HepG2 (cell line): ENCODE measurements at regions not wholly inside any gene's neighbourhood (a gene's known extent, or its start where the extent isn't known, plus 50 kb on each side); places are given as distances from the start of the nearest gene placed in this dataset.

Source experiments
- CCAR2 ChIP-seq: fragments of 200-400 bp; formaldehyde crosslinking; optimal IDR thresholded peaks from 2 replicates; pipeline ENCODE3; 2018; ENCODE audit warnings: low read depth, mild to moderate bottlenecking, low read length, moderate library complexity
- DPF2 ChIP-seq: sonication (generic); formaldehyde crosslinking; IDR thresholded peaks from 2 replicates; pipeline ENCODE4 v1.4.0; 2020; ENCODE audit warnings: mild to moderate bottlenecking, low read depth, missing genetic modification reagents, borderline replicate concordance
- FOXA3 ChIP-seq: IDR thresholded peaks from 2 replicates; pipeline ENCODE4 v1.6.1; 2016; ENCODE audit warnings: missing genetic modification reagents, missing compliant biosample characterization
- FOXP1 ChIP-seq, 2 experiments: fragments of 450-650 bp in 1 of 2; IDR thresholded peaks; 2 replicates each; pipeline ENCODE4 v1.6.1; 2017 to 2018; ENCODE audit warnings: antibody characterized with exemption in 1 of 2
- GATAD2A ChIP-seq: IDR thresholded peaks from 2 replicates; pipeline ENCODE4 v1.6.1; 2016
- HDAC2 ChIP-seq: sonication (generic); formaldehyde crosslinking; IDR thresholded peaks from 2 replicates; pipeline ENCODE4 v1.4.0; 2020; ENCODE audit warnings: missing genetic modification reagents
- KAT8 ChIP-seq: IDR thresholded peaks from 2 replicates; pipeline ENCODE4 v1.6.1; 2016; ENCODE audit warnings: missing genetic modification reagents, missing compliant biosample characterization
- LCORL ChIP-seq, 2 experiments: fragments of 450-650 bp in 1 of 2; sonication (generic) in 1 of 2; formaldehyde crosslinking in 1 of 2; IDR thresholded peaks; 2 replicates each; pipeline versions ENCODE4 v1.5.0 to v1.6.1; 2017 to 2020; ENCODE audit warnings: antibody characterized with exemption in 1 of 2, missing genetic modification reagents in 1 of 2
- TCF12 ChIP-seq, 2 experiments: fragments of 450-650 bp in 1 of 2; sonication (generic) in 1 of 2; formaldehyde crosslinking in 1 of 2; IDR thresholded peaks; 2 replicates each; pipeline versions ENCODE4 v1.6.1 to v1.8.0; 2017 to 2022; ENCODE audit warnings: antibody characterized with exemption in 1 of 2, mild to moderate bottlenecking in 1 of 2, missing genetic modification reagents in 1 of 2, moderate library complexity in 1 of 2
- ZNF101 ChIP-seq: sonication (generic); formaldehyde crosslinking; IDR thresholded peaks from 2 replicates; pipeline ENCODE4 v1.4.0; 2020; ENCODE audit warnings: mild to moderate bottlenecking, low read depth, missing genetic modification reagents, borderline replicate concordance
- ZNF354B ChIP-seq: sonication (generic); formaldehyde crosslinking; IDR thresholded peaks from 2 replicates; pipeline ENCODE4 v1.8.0; 2022; ENCODE audit warnings: mild to moderate bottlenecking, missing genetic modification reagents
- ZNF569 ChIP-seq: sonication (generic); formaldehyde crosslinking; IDR thresholded peaks from 2 replicates; pipeline ENCODE4 v1.5.0; 2020; ENCODE audit warnings: mild to moderate bottlenecking, missing genetic modification reagents, moderate library complexity, borderline replicate concordance
- ZNF720 ChIP-seq: sonication (generic); formaldehyde crosslinking; IDR thresholded peaks from 2 replicates; pipeline ENCODE4 v1.4.0; 2020; ENCODE audit warnings: missing genetic modification reagents
- TF ChIP-seq, protein P1 (sequence below): sonication (generic); formaldehyde crosslinking; conservative IDR thresholded peaks from 2 replicates; pipeline ENCODE4 v1.5.0; 2020; ENCODE audit warnings: missing genetic modification reagents
- TF ChIP-seq, protein P2 (sequence below): sonication (generic); formaldehyde crosslinking; IDR thresholded peaks from 2 replicates; pipeline ENCODE4 v1.4.0; 2020; ENCODE audit warnings: mild to moderate bottlenecking, missing genetic modification reagents
- TF ChIP-seq, protein P3 (sequence below): sonication (generic); formaldehyde crosslinking; IDR thresholded peaks from 2 replicates; pipeline ENCODE4 v1.4.0; 2020; ENCODE audit warnings: missing genetic modification reagents, borderline replicate concordance
- TF ChIP-seq, protein P4 (sequence below): sonication (generic); formaldehyde crosslinking; IDR thresholded peaks from 2 replicates; pipeline ENCODE4 v1.5.0; 2020; ENCODE audit warnings: mild to moderate bottlenecking, missing genetic modification reagents
- TF ChIP-seq, protein P5 (sequence below): sonication (generic); formaldehyde crosslinking; IDR thresholded peaks from 2 replicates; pipeline ENCODE4 v1.5.1; 2020; ENCODE audit warnings: missing genetic modification reagents, mild to moderate bottlenecking, borderline replicate concordance
- TF ChIP-seq, protein P6 (sequence below): sonication (generic); formaldehyde crosslinking; IDR thresholded peaks from 2 replicates; pipeline ENCODE4 v1.4.0; 2020; ENCODE audit warnings: missing genetic modification reagents

DNA sequence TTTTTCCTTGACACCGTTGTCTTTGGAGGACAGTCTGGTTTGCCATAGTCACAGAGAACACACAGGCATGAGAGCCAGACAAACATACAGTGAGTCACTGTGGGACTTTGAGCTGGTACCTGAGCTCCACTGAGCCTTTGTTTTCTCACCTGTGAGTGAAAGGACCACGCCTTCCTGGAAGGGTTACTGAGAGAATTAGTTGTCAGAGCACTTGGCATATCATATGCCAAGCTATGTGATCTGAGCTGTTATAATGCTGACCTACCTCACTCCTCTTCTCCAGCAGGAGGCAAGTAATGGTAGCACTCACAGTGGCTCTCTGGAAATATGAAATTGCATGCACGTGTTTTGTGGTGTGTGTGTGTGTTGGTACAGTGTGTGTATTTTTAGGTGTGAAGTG, 59.7 kb downstream of the CXCL12 start (continued):
- TF ChIP-seq, protein P1, sequence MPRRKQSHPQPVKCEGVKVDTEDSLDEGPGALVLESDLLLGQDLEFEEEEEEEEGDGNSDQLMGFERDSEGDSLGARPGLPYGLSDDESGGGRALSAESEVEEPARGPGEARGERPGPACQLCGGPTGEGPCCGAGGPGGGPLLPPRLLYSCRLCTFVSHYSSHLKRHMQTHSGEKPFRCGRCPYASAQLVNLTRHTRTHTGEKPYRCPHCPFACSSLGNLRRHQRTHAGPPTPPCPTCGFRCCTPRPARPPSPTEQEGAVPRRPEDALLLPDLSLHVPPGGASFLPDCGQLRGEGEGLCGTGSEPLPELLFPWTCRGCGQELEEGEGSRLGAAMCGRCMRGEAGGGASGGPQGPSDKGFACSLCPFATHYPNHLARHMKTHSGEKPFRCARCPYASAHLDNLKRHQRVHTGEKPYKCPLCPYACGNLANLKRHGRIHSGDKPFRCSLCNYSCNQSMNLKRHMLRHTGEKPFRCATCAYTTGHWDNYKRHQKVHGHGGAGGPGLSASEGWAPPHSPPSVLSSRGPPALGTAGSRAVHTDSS (CRISPR knock-in tag): no peak
- TF ChIP-seq LCORL (IDR thresholded peaks at IDR 0.05) (no peak), LCORL (CRISPR knock-in tag; IDR thresholded peaks at IDR 0.05) (no peak), DPF2 (CRISPR knock-in tag) (peak; percentile 50; the same call in 1 of the 2 replicates), KAT8 (CRISPR knock-in tag) (no peak), HDAC2 (CRISPR knock-in tag) (0 out of 2 replicates have a peak, but pooled peaks have one; percentile 28), ZNF569 (CRISPR knock-in tag) (no peak), ZNF354B (no peak), ZNF101 (no peak), FOXA3 (CRISPR knock-in tag) (peak; percentile 53), TCF12 (IDR thresholded peaks at IDR 0.05) (no peak), TCF12 (CRISPR knock-in tag; IDR thresholded peaks at IDR 0.05) (no peak), CCAR2 (no peak), FOXP1 (IDR thresholded peaks at IDR 0.05) (no peak), FOXP1 (CRISPR knock-in tag; IDR thresholded peaks at IDR 0.05) (peak; percentile 44; the same call in 1 of the 2 replicates), GATAD2A (CRISPR knock-in tag) (peak; percentile 70), ZNF720 (CRISPR knock-in tag) (no peak)
- TF ChIP-seq, protein P2, sequence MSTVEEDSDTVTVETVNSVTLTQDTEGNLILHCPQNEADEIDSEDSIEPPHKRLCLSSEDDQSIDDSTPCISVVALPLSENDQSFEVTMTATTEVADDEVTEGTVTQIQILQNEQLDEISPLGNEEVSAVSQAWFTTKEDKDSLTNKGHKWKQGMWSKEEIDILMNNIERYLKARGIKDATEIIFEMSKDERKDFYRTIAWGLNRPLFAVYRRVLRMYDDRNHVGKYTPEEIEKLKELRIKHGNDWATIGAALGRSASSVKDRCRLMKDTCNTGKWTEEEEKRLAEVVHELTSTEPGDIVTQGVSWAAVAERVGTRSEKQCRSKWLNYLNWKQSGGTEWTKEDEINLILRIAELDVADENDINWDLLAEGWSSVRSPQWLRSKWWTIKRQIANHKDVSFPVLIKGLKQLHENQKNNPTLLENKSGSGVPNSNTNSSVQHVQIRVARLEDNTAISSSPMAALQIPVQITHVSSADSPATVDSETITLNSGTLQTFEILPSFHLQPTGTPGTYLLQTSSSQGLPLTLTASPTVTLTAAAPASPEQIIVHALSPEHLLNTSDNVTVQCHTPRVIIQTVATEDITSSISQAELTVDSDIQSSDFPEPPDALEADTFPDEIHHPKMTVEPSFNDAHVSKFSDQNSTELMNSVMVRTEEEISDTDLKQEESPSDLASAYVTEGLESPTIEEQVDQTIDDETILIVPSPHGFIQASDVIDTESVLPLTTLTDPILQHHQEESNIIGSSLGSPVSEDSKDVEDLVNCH (CRISPR knock-in tag): no peak
- TF ChIP-seq, protein P3, sequence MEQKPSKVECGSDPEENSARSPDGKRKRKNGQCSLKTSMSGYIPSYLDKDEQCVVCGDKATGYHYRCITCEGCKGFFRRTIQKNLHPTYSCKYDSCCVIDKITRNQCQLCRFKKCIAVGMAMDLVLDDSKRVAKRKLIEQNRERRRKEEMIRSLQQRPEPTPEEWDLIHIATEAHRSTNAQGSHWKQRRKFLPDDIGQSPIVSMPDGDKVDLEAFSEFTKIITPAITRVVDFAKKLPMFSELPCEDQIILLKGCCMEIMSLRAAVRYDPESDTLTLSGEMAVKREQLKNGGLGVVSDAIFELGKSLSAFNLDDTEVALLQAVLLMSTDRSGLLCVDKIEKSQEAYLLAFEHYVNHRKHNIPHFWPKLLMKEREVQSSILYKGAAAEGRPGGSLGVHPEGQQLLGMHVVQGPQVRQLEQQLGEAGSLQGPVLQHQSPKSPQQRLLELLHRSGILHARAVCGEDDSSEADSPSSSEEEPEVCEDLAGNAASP (CRISPR knock-in tag): no peak
- TF ChIP-seq, protein P4, sequence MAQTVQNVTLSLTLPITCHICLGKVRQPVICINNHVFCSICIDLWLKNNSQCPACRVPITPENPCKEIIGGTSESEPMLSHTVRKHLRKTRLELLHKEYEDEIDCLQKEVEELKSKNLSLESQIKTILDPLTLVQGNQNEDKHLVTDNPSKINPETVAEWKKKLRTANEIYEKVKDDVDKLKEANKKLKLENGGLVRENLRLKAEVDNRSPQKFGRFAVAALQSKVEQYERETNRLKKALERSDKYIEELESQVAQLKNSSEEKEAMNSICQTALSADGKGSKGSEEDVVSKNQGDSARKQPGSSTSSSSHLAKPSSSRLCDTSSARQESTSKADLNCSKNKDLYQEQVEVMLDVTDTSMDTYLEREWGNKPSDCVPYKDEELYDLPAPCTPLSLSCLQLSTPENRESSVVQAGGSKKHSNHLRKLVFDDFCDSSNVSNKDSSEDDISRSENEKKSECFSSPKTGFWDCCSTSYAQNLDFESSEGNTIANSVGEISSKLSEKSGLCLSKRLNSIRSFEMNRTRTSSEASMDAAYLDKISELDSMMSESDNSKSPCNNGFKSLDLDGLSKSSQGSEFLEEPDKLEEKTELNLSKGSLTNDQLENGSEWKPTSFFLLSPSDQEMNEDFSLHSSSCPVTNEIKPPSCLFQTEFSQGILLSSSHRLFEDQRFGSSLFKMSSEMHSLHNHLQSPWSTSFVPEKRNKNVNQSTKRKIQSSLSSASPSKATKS (CRISPR knock-in tag): no peak
- TF ChIP-seq, protein P5, sequence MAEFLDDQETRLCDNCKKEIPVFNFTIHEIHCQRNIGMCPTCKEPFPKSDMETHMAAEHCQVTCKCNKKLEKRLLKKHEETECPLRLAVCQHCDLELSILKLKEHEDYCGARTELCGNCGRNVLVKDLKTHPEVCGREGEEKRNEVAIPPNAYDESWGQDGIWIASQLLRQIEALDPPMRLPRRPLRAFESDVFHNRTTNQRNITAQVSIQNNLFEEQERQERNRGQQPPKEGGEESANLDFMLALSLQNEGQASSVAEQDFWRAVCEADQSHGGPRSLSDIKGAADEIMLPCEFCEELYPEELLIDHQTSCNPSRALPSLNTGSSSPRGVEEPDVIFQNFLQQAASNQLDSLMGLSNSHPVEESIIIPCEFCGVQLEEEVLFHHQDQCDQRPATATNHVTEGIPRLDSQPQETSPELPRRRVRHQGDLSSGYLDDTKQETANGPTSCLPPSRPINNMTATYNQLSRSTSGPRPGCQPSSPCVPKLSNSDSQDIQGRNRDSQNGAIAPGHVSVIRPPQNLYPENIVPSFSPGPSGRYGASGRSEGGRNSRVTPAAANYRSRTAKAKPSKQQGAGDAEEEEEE (CRISPR knock-in tag): no peak
- TF ChIP-seq, protein P6, sequence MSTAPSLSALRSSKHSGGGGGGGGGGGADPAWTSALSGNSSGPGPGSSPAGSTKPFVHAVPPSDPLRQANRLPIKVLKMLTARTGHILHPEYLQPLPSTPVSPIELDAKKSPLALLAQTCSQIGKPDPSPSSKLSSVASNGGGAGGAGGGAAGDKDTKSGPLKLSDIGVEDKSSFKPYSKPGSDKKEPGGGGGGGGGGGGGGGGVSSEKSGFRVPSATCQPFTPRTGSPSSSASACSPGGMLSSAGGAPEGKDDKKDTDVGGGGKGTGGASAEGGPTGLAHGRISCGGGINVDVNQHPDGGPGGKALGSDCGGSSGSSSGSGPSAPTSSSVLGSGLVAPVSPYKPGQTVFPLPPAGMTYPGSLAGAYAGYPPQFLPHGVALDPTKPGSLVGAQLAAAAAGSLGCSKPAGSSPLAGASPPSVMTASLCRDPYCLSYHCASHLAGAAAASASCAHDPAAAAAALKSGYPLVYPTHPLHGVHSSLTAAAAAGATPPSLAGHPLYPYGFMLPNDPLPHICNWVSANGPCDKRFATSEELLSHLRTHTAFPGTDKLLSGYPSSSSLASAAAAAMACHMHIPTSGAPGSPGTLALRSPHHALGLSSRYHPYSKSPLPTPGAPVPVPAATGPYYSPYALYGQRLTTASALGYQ: no peak
